K562 (cell line): ENCODE measurements at regions not wholly inside any gene's neighbourhood (a gene's known extent, or its start where the extent isn't known, plus 50 kb on each side); places are given as distances from the start of the nearest gene placed in this dataset.

Source experiments
- NCOA6 ChIP-seq: fragments of 450-650 bp; IDR thresholded peaks from 2 replicates; pipeline ENCODE4 v1.6.1; 2017; ENCODE audit warnings: mild to moderate bottlenecking
- POLR2B ChIP-seq: fragments of 450-650 bp; IDR thresholded peaks from 2 replicates; pipeline ENCODE4 v1.6.1; 2018; ENCODE audit warnings: low read depth; ENCODE audit not compliant: partially characterized antibody
- PTRF ChIP-seq: fragments of 450-650 bp; IDR thresholded peaks from 2 replicates; pipeline ENCODE4 v1.6.1; 2016; ENCODE audit warnings: mild to moderate bottlenecking, missing genetic modification characterization, missing compliant biosample characterization
- SMARCA4 ChIP-seq: fragments of 450-650 bp; IDR thresholded peaks from 2 replicates; pipeline ENCODE4 v1.6.1; 2016
- TRIM28 ChIP-seq: fragments of 450-650 bp; IDR thresholded peaks from 2 replicates; pipeline ENCODE4 v1.6.1; 2017
- ZNF764 ChIP-seq: fragments of 250-450 bp; sonication (Bioruptor Pico); IDR thresholded peaks from 2 replicates; pipeline ENCODE4 v1.4.0; 2020; ENCODE audit warnings: low read depth, mild to moderate bottlenecking, moderate library complexity
- ZNF780A ChIP-seq: fragments of 250-450 bp; sonication (Bioruptor Pico); IDR thresholded peaks from 2 replicates; pipeline ENCODE4 v1.5.0; 2021; ENCODE audit warnings: mild to moderate bottlenecking
- TF ChIP-seq, protein P1 (sequence below): sonication (generic); formaldehyde crosslinking; IDR thresholded peaks from 2 replicates; pipeline ENCODE4 v1.8.1; 2023; ENCODE audit warnings: missing genetic modification reagents, mild to moderate bottlenecking, borderline replicate concordance
- TF ChIP-seq, protein P2 (sequence below): fragments of 250-450 bp; sonication (Bioruptor Pico); IDR thresholded peaks from 2 replicates; pipeline ENCODE4 v1.8.0; 2021; ENCODE audit warnings: borderline replicate concordance, mild to moderate bottlenecking, moderate library complexity; ENCODE audit not compliant: poor library complexity, severe bottlenecking
- TF ChIP-seq, protein P3 (sequence below), 2 experiments: fragments of 200-800 bp in 1 of 2; sonication (Bioruptor generic) in 1 of 2; sonication (generic) in 1 of 2; formaldehyde crosslinking in 1 of 2; IDR thresholded peaks in 1 of 2; conservative IDR thresholded peaks in 1 of 2; 2 replicates each; pipeline versions ENCODE4 v1.5.0 to v1.6.1; 2016 to 2020; ENCODE audit warnings: missing compliant biosample characterization in 1 of 2, missing genetic modification characterization in 1 of 2, missing genetic modification reagents in 1 of 2
- TF ChIP-seq, protein P4 (sequence below): IDR thresholded peaks from 3 replicates; pipeline ENCODE4 v1.6.1; 2011; ENCODE audit warnings: borderline replicate concordance, mild to moderate bottlenecking; ENCODE audit not compliant: insufficient read length, insufficient read depth

DNA sequence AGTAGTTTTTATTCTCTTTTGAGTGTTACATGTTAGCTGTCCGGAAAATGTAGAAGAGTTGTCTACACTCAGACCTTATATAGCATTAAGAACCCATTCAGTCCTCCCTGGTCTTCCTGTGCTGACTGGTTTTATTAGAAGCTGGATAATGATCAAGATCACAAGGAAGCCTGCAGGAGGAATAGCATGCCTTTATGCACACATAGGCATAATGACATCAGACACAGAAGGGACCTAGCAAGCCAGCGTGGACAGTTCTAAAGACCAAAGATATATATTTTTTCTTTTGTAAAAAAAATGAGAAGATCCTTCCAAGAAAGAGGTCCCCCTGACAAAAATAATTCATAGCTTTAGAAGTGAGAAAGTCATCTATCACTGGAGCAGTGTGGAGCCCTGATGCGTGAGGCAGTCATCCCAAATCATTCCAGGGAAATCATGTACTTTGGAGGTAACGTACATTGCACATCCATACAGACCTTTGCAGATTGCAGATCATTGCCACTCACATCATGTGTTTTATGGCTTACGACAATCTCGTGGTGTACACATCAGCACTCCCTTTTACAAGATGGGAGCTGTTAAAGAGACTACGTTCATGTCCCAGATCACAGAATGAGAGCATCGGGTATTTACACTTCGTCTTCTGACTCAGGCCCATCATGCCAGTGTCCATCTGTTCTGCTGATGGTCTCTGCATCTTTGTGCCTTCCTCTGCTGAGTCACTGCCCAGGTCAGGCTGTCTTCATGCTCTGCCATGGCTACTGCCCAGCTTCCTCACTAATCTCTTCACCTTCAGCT lies 334.0 kb downstream of the SOCS6 start (continued):
- TF ChIP-seq, protein P1, sequence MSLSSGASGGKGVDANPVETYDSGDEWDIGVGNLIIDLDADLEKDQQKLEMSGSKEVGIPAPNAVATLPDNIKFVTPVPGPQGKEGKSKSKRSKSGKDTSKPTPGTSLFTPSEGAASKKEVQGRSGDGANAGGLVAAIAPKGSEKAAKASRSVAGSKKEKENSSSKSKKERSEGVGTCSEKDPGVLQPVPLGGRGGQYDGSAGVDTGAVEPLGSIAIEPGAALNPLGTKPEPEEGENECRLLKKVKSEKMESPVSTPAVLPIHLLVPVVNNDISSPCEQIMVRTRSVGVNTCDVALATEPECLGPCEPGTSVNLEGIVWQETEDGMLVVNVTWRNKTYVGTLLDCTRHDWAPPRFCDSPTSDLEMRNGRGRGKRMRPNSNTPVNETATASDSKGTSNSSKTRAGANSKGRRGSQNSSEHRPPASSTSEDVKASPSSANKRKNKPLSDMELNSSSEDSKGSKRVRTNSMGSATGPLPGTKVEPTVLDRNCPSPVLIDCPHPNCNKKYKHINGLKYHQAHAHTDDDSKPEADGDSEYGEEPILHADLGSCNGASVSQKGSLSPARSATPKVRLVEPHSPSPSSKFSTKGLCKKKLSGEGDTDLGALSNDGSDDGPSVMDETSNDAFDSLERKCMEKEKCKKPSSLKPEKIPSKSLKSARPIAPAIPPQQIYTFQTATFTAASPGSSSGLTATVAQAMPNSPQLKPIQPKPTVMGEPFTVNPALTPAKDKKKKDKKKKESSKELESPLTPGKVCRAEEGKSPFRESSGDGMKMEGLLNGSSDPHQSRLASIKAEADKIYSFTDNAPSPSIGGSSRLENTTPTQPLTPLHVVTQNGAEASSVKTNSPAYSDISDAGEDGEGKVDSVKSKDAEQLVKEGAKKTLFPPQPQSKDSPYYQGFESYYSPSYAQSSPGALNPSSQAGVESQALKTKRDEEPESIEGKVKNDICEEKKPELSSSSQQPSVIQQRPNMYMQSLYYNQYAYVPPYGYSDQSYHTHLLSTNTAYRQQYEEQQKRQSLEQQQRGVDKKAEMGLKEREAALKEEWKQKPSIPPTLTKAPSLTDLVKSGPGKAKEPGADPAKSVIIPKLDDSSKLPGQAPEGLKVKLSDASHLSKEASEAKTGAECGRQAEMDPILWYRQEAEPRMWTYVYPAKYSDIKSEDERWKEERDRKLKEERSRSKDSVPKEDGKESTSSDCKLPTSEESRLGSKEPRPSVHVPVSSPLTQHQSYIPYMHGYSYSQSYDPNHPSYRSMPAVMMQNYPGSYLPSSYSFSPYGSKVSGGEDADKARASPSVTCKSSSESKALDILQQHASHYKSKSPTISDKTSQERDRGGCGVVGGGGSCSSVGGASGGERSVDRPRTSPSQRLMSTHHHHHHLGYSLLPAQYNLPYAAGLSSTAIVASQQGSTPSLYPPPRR (CRISPR knock-in tag), result no peak
- no peak for TF ChIP-seq ZNF764 (CRISPR knock-in tag)
- TF ChIP-seq, protein P2, sequence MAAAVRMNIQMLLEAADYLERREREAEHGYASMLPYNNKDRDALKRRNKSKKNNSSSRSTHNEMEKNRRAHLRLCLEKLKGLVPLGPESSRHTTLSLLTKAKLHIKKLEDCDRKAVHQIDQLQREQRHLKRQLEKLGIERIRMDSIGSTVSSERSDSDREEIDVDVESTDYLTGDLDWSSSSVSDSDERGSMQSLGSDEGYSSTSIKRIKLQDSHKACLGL, result no peak
- TF ChIP-seq TRIM28, result no peak
- no peak for TF ChIP-seq NCOA6
- no peak for TF ChIP-seq POLR2B
- no peak for TF ChIP-seq ZNF780A (CRISPR knock-in tag)
- no peak for TF ChIP-seq SMARCA4
- TF ChIP-seq, protein P3, sequence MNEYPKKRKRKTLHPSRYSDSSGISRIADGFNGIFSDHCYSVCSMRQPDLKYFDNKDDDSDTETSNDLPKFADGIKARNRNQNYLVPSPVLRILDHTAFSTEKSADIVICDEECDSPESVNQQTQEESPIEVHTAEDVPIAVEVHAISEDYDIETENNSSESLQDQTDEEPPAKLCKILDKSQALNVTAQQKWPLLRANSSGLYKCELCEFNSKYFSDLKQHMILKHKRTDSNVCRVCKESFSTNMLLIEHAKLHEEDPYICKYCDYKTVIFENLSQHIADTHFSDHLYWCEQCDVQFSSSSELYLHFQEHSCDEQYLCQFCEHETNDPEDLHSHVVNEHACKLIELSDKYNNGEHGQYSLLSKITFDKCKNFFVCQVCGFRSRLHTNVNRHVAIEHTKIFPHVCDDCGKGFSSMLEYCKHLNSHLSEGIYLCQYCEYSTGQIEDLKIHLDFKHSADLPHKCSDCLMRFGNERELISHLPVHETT (CRISPR knock-in tag; conservative IDR thresholded peaks at IDR 0.05 in 1 of 2, IDR thresholded peaks at IDR 0.05 in 1 of 2), result no peak
- no peak for TF ChIP-seq PTRF (tag)
- TF ChIP-seq, protein P4, sequence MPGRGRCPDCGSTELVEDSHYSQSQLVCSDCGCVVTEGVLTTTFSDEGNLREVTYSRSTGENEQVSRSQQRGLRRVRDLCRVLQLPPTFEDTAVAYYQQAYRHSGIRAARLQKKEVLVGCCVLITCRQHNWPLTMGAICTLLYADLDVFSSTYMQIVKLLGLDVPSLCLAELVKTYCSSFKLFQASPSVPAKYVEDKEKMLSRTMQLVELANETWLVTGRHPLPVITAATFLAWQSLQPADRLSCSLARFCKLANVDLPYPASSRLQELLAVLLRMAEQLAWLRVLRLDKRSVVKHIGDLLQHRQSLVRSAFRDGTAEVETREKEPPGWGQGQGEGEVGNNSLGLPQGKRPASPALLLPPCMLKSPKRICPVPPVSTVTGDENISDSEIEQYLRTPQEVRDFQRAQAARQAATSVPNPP, result no peak
